ENCODE measurements at regions not wholly inside any gene's neighbourhood (a gene's known extent, or its start where the extent isn't known, plus 50 kb on each side); places are given as distances from the start of the nearest gene placed in this dataset.

- Histone ChIP-seq H3K27me3 (ENCODE audit: control insufficient read depth in 3 of 3, insufficient read depth in 3 of 3, low read length in 3 of 3) (no peaks in the 10 kb centered on the region), H3K36me3 (ENCODE audit: control insufficient read depth in 3 of 3, insufficient read depth in 3 of 3, low read length in 3 of 3) (no peaks in the 10 kb centered on the region), H3K27ac (ENCODE audit: low read depth, low read length) (no peak overlapping the region), H3K9me3 (ENCODE audit: control insufficient read depth in 3 of 3, low read length in 3 of 3) (no peaks in the 10 kb centered on the region), H3K4me3 (ENCODE audit: low read length in 3 of 3) (peak overlapping the region in 1 of 3 donors; percentile 22), H3K4me1 (ENCODE audit: control insufficient read depth in 3 of 3, insufficient read depth in 3 of 3, low read length in 3 of 3) (peaks cover 20 to 21% (median 20%) of the 10 kb centered on the region in 3 donors), H3K9ac (ENCODE audit: low read depth in 1 of 3, low read length in 3 of 3) (peak overlapping the region in 1 of 3 donors; percentile 50)
Observed at GRCh38 chr21:39060485-39061083, 122.7 kb downstream of the PSMG1 start.

GRCh38 chr21:39057121-39057520 is 126.1 kb downstream of the PSMG1 start:
- Histone ChIP-seq H3K4me3 (ENCODE audit: low read length in 3 of 3) (no peak overlapping the region), H3K27me3 (ENCODE audit: control insufficient read depth in 3 of 3, insufficient read depth in 3 of 3, low read length in 3 of 3) (no peaks in the 10 kb centered on the region), H3K9me3 (ENCODE audit: control insufficient read depth in 3 of 3, low read length in 3 of 3) (no peaks in the 10 kb centered on the region), H3K4me1 (ENCODE audit: control insufficient read depth in 3 of 3, insufficient read depth in 3 of 3, low read length in 3 of 3) (peaks cover 24 to 25% (median 25%) of the 10 kb centered on the region in 3 donors), H3K27ac (ENCODE audit: low read depth, low read length) (no peak overlapping the region), H3K9ac (ENCODE audit: low read depth in 1 of 3, low read length in 3 of 3) (no peak overlapping the region), H3K36me3 (ENCODE audit: control insufficient read depth in 3 of 3, insufficient read depth in 3 of 3, low read length in 3 of 3) (no peaks in the 10 kb centered on the region)

GRCh38 chr21:39056636-39057035 is 126.6 kb downstream of the PSMG1 start:
- Histone ChIP-seq H3K4me1 (ENCODE audit: control insufficient read depth in 3 of 3, insufficient read depth in 3 of 3, low read length in 3 of 3) (peaks cover 22 to 24% (median 24%) of the 10 kb centered on the region in 3 donors), H3K36me3 (ENCODE audit: control insufficient read depth in 3 of 3, insufficient read depth in 3 of 3, low read length in 3 of 3) (no peaks in the 10 kb centered on the region), H3K9ac (ENCODE audit: low read depth in 1 of 3, low read length in 3 of 3) (no peak overlapping the region), H3K9me3 (ENCODE audit: control insufficient read depth in 3 of 3, low read length in 3 of 3) (no peaks in the 10 kb centered on the region), H3K27me3 (ENCODE audit: control insufficient read depth in 3 of 3, insufficient read depth in 3 of 3, low read length in 3 of 3) (no peaks in the 10 kb centered on the region), H3K27ac (ENCODE audit: low read depth, low read length) (no peak overlapping the region), H3K4me3 (ENCODE audit: low read length in 3 of 3) (no peak overlapping the region)

GRCh38 chr21:39055167-39055767 is 128.0 kb downstream of the PSMG1 start:
- Histone ChIP-seq H3K9ac (ENCODE audit: low read depth in 1 of 3, low read length in 3 of 3) (no peak overlapping the region), H3K27me3 (ENCODE audit: control insufficient read depth in 3 of 3, insufficient read depth in 3 of 3, low read length in 3 of 3) (no peaks in the 10 kb centered on the region), H3K4me1 (ENCODE audit: control insufficient read depth in 3 of 3, insufficient read depth in 3 of 3, low read length in 3 of 3) (peaks cover 15 to 20% (median 17%) of the 10 kb centered on the region in 3 donors), H3K4me3 (ENCODE audit: low read length in 3 of 3) (no peak overlapping the region), H3K9me3 (ENCODE audit: control insufficient read depth in 3 of 3, low read length in 3 of 3) (no peaks in the 10 kb centered on the region), H3K27ac (ENCODE audit: low read depth, low read length) (peak overlapping the region; percentile 70), H3K36me3 (ENCODE audit: control insufficient read depth in 3 of 3, insufficient read depth in 3 of 3, low read length in 3 of 3) (no peaks in the 10 kb centered on the region)

GRCh38 chr21:39054066-39054465 is 129.2 kb downstream of the PSMG1 start:
- no peak overlapping the region for H3K4me3 ChIP-seq (ENCODE audit: low read length in 3 of 3)
- no peaks in the 10 kb centered on the region for H3K27me3 ChIP-seq (ENCODE audit: control insufficient read depth in 3 of 3, insufficient read depth in 3 of 3, low read length in 3 of 3)
- H3K27ac ChIP-seq (ENCODE audit: low read depth, low read length), result peak overlapping the region; percentile 70
- no peaks in the 10 kb centered on the region for H3K36me3 ChIP-seq (ENCODE audit: control insufficient read depth in 3 of 3, insufficient read depth in 3 of 3, low read length in 3 of 3)
- H3K9me3 ChIP-seq (ENCODE audit: control insufficient read depth in 3 of 3, low read length in 3 of 3), result no peaks in the 10 kb centered on the region
- peaks cover 10 to 14% (median 12%) of the 10 kb centered on the region in 3 donors for H3K4me1 ChIP-seq (ENCODE audit: control insufficient read depth in 3 of 3, insufficient read depth in 3 of 3, low read length in 3 of 3)
- no peak overlapping the region for H3K9ac ChIP-seq (ENCODE audit: low read depth in 1 of 3, low read length in 3 of 3)

GRCh38 chr21:39053126-39053525 is 130.1 kb downstream of the PSMG1 start:
- Histone ChIP-seq H3K9me3 (ENCODE audit: control insufficient read depth in 3 of 3, low read length in 3 of 3) (no peaks in the 10 kb centered on the region), H3K27me3 (ENCODE audit: control insufficient read depth in 3 of 3, insufficient read depth in 3 of 3, low read length in 3 of 3) (no peaks in the 10 kb centered on the region), H3K9ac (ENCODE audit: low read depth in 1 of 3, low read length in 3 of 3) (no peak overlapping the region), H3K4me1 (ENCODE audit: control insufficient read depth in 3 of 3, insufficient read depth in 3 of 3, low read length in 3 of 3) (peaks cover 10 to 14% (median 12%) of the 10 kb centered on the region in 3 donors), H3K36me3 (ENCODE audit: control insufficient read depth in 3 of 3, insufficient read depth in 3 of 3, low read length in 3 of 3) (no peaks in the 10 kb centered on the region), H3K27ac (ENCODE audit: low read depth, low read length) (no peak overlapping the region), H3K4me3 (ENCODE audit: low read length in 3 of 3) (no peak overlapping the region)

GRCh38 chr21:39052718-39053117 is 130.5 kb downstream of the PSMG1 start:
- no peaks in the 10 kb centered on the region for H3K27me3 ChIP-seq (ENCODE audit: control insufficient read depth in 3 of 3, insufficient read depth in 3 of 3, low read length in 3 of 3)
- H3K9me3 ChIP-seq (ENCODE audit: control insufficient read depth in 3 of 3, low read length in 3 of 3), result no peaks in the 10 kb centered on the region
- H3K4me1 ChIP-seq (ENCODE audit: control insufficient read depth in 3 of 3, insufficient read depth in 3 of 3, low read length in 3 of 3), result peaks cover 10 to 14% (median 12%) of the 10 kb centered on the region in 3 donors
- no peak overlapping the region for H3K4me3 ChIP-seq (ENCODE audit: low read length in 3 of 3)
- no peaks in the 10 kb centered on the region for H3K36me3 ChIP-seq (ENCODE audit: control insufficient read depth in 3 of 3, insufficient read depth in 3 of 3, low read length in 3 of 3)
- no peak overlapping the region for H3K9ac ChIP-seq (ENCODE audit: low read depth in 1 of 3, low read length in 3 of 3)
- no peak overlapping the region for H3K27ac ChIP-seq (ENCODE audit: low read depth, low read length)

- Histone ChIP-seq H3K27ac (ENCODE audit: low read depth, low read length) (peak overlapping the region; percentile 1), H3K4me1 (ENCODE audit: control insufficient read depth in 3 of 3, insufficient read depth in 3 of 3, low read length in 3 of 3) (peaks cover 10 to 16% (median 15%) of the 10 kb centered on the region in 3 donors)
Observed at GRCh38 chr21:39051588-39051949, 131.7 kb downstream of the PSMG1 start.

GRCh38 chr21:39050841-39051587 is 132.2 kb downstream of the PSMG1 start:
- Histone ChIP-seq H3K4me3 (ENCODE audit: low read length in 3 of 3) (no peak overlapping the region), H3K36me3 (ENCODE audit: control insufficient read depth in 3 of 3, insufficient read depth in 3 of 3, low read length in 3 of 3) (no peaks in the 10 kb centered on the region), H3K27me3 (ENCODE audit: control insufficient read depth in 3 of 3, insufficient read depth in 3 of 3, low read length in 3 of 3) (no peaks in the 10 kb centered on the region), H3K9me3 (ENCODE audit: control insufficient read depth in 3 of 3, low read length in 3 of 3) (no peaks in the 10 kb centered on the region), H3K9ac (ENCODE audit: low read depth in 1 of 3, low read length in 3 of 3) (no peak overlapping the region), H3K4me1 (ENCODE audit: control insufficient read depth in 3 of 3, insufficient read depth in 3 of 3, low read length in 3 of 3) (peaks cover 10 to 19% (median 18%) of the 10 kb centered on the region in 3 donors), H3K27ac (ENCODE audit: low read depth, low read length) (peak overlapping the region; percentile 1)

More at GRCh38 chr21:39051588-39051949, 131.7 kb downstream of the PSMG1 start:
- Histone ChIP-seq H3K4me3 (ENCODE audit: low read length in 3 of 3) (no peak overlapping the region), H3K27me3 (ENCODE audit: control insufficient read depth in 3 of 3, insufficient read depth in 3 of 3, low read length in 3 of 3) (no peaks in the 10 kb centered on the region), H3K36me3 (ENCODE audit: control insufficient read depth in 3 of 3, insufficient read depth in 3 of 3, low read length in 3 of 3) (no peaks in the 10 kb centered on the region), H3K9ac (ENCODE audit: low read depth in 1 of 3, low read length in 3 of 3) (no peak overlapping the region), H3K9me3 (ENCODE audit: control insufficient read depth in 3 of 3, low read length in 3 of 3) (no peaks in the 10 kb centered on the region)

GRCh38 chr21:39048574-39048973 is 134.7 kb downstream of the PSMG1 start:
- Histone ChIP-seq H3K4me3 (ENCODE audit: low read length in 3 of 3) (no peak overlapping the region), H3K36me3 (ENCODE audit: control insufficient read depth in 3 of 3, insufficient read depth in 3 of 3, low read length in 3 of 3) (no peaks in the 10 kb centered on the region), H3K9ac (ENCODE audit: low read depth in 1 of 3, low read length in 3 of 3) (no peak overlapping the region), H3K27ac (ENCODE audit: low read depth, low read length) (no peak overlapping the region), H3K4me1 (ENCODE audit: control insufficient read depth in 3 of 3, insufficient read depth in 3 of 3, low read length in 3 of 3) (peaks cover 6 to 14% (median 14%) of the 10 kb centered on the region in 3 donors), H3K9me3 (ENCODE audit: control insufficient read depth in 3 of 3, low read length in 3 of 3) (no peaks in the 10 kb centered on the region), H3K27me3 (ENCODE audit: control insufficient read depth in 3 of 3, insufficient read depth in 3 of 3, low read length in 3 of 3) (no peaks in the 10 kb centered on the region)
